ENCODE measurements at regions not wholly inside any gene's neighbourhood (a gene's known extent, or its start where the extent isn't known, plus 50 kb on each side); places are given as distances from the start of the nearest gene placed in this dataset.
A peak's percentile ranks its signal among the peaks of the same experiment; 100 is the strongest.

DNA sequence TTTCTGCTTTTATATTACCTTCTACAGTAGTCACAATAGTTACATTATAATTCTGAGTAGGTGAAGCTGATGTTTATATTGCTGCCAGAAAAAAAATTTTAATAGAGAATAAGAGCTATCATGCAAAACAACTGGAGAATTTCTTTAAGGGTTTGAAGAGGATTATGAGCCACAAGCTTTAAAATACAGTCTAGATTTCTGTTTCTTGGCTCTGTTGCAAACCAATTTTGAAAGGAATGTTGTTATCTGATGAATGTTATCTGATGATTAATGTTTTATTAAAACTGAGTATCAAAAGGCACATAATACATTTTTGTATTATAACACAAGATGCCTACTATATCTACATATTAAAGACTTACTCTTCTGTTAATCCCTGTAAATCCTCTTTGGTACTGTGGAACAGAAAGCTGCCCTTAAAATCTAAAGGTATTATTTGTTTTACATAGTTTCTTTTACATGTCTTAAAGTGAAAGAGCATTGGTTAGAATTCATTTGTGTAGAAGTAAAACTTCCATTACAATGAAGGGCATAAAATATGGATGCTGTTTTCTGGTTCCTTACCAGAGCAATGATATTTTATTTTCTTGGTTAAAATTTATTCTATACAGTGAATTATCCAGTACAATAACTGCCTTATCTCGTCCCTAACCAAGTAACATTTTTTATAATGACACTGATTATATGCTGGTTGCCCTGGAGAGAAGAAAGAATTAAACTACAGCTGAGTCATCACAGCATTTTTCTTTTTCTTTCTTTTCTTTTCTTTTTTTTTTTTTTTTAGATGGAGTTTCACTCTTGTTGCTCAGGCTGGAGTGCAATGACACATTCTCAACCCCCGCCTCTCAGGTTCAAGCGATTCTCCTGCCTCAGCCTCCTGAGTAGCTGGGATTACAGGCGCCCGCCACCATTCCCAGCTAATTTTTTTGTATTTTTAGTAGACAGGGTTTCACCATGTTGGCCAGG, 205.7 kb downstream of the TANC2 start:
- TF ChIP-seq, protein P1, sequence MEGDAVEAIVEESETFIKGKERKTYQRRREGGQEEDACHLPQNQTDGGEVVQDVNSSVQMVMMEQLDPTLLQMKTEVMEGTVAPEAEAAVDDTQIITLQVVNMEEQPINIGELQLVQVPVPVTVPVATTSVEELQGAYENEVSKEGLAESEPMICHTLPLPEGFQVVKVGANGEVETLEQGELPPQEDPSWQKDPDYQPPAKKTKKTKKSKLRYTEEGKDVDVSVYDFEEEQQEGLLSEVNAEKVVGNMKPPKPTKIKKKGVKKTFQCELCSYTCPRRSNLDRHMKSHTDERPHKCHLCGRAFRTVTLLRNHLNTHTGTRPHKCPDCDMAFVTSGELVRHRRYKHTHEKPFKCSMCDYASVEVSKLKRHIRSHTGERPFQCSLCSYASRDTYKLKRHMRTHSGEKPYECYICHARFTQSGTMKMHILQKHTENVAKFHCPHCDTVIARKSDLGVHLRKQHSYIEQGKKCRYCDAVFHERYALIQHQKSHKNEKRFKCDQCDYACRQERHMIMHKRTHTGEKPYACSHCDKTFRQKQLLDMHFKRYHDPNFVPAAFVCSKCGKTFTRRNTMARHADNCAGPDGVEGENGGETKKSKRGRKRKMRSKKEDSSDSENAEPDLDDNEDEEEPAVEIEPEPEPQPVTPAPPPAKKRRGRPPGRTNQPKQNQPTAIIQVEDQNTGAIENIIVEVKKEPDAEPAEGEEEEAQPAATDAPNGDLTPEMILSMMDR (IDR thresholded peaks at IDR 0.05) = no peak
- TF ChIP-seq, protein P2, sequence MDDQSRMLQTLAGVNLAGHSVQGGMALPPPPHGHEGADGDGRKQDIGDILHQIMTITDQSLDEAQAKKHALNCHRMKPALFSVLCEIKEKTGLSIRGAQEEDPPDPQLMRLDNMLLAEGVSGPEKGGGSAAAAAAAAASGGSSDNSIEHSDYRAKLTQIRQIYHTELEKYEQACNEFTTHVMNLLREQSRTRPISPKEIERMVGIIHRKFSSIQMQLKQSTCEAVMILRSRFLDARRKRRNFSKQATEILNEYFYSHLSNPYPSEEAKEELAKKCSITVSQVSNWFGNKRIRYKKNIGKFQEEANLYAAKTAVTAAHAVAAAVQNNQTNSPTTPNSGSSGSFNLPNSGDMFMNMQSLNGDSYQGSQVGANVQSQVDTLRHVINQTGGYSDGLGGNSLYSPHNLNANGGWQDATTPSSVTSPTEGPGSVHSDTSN (IDR thresholded peaks at IDR 0.05) = peak; percentile 81
- TF ChIP-seq, protein P3, sequence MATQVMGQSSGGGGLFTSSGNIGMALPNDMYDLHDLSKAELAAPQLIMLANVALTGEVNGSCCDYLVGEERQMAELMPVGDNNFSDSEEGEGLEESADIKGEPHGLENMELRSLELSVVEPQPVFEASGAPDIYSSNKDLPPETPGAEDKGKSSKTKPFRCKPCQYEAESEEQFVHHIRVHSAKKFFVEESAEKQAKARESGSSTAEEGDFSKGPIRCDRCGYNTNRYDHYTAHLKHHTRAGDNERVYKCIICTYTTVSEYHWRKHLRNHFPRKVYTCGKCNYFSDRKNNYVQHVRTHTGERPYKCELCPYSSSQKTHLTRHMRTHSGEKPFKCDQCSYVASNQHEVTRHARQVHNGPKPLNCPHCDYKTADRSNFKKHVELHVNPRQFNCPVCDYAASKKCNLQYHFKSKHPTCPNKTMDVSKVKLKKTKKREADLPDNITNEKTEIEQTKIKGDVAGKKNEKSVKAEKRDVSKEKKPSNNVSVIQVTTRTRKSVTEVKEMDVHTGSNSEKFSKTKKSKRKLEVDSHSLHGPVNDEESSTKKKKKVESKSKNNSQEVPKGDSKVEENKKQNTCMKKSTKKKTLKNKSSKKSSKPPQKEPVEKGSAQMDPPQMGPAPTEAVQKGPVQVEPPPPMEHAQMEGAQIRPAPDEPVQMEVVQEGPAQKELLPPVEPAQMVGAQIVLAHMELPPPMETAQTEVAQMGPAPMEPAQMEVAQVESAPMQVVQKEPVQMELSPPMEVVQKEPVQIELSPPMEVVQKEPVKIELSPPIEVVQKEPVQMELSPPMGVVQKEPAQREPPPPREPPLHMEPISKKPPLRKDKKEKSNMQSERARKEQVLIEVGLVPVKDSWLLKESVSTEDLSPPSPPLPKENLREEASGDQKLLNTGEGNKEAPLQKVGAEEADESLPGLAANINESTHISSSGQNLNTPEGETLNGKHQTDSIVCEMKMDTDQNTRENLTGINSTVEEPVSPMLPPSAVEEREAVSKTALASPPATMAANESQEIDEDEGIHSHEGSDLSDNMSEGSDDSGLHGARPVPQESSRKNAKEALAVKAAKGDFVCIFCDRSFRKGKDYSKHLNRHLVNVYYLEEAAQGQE (IDR thresholded peaks at IDR 0.05; ENCODE audit: low read depth, low read length) = no peak
- no peak for TF ChIP-seq GATA2 (CRISPR knock-in tag; IDR thresholded peaks at IDR 0.05)
- TF ChIP-seq JUND (IDR thresholded peaks at IDR 0.05) = peak; percentile 78
- TF ChIP-seq YY1 (IDR thresholded peaks at IDR 0.05; ENCODE audit: low read depth) = no peak
- TF ChIP-seq FOXM1 (IDR thresholded peaks at IDR 0.05; ENCODE audit: low read depth) = 0 out of 2 replicates have a peak, but pooled peaks have one; percentile 70
- no peak for TF ChIP-seq RCOR1 (IDR thresholded peaks at IDR 0.05; ENCODE audit: low read length)
- TF ChIP-seq RAD21 (IDR thresholded peaks at IDR 0.05; ENCODE audit: low read length) = no peak
